ENCODE measurements at regions not wholly inside any gene's neighbourhood (a gene's known extent, or its start where the extent isn't known, plus 50 kb on each side); places are given as distances from the start of the nearest gene placed in this dataset.

GRCh38 chr21:28762357-28762735, 230.3 kb downstream of the LTN1 start:
- no peaks in the 10 kb centered on the region for H3K36me3 ChIP-seq (ENCODE audit: control insufficient read depth, insufficient read depth, low read length)
- CTCF ChIA-PET (ENCODE audit: low intra/inter-chr PET ratio): no interaction called here
- no peak for FAIRE-seq
- DNase-seq (ENCODE audit: extremely low read depth in 1 of 4, low spot score in 3 of 4): no peak
- no peak overlapping the region for H3K4me2 ChIP-seq (ENCODE audit: insufficient read depth, low read length)
- no TSS peak for BruUV-seq (replicated peaks)
- H4K20me1 ChIP-seq (replicated peaks; ENCODE audit: control insufficient read depth, insufficient read depth, low read length): no peaks in the 10 kb centered on the region
- 0% methylated on average over 1 of the region's 1 CpG for WGBS (ENCODE audit: insufficient coverage, low coverage, missing lambda C conversion rate)
- no peaks in the 10 kb centered on the region for H3K9me1 ChIP-seq (ENCODE audit: control insufficient read depth, insufficient read depth, low read length)
- intact Hi-C loops (cut with micrococcal nuclease) (no loop called here), in situ Hi-C loops (cut with MboI) (no loop called here)
- TF ChIP-seq ZSCAN29 (IDR thresholded peaks at IDR 0.05) (no peak), HINFP (tag; conservative IDR thresholded peaks at IDR 0.05; ENCODE audit: low read depth) (no peak), HDAC8 (tag; IDR thresholded peaks at IDR 0.05) (no peak), CTBP1 (IDR thresholded peaks at IDR 0.05; ENCODE audit: borderline replicate concordance) (no peak), YY1 (IDR thresholded peaks at IDR 0.05; ENCODE audit: borderline replicate concordance in 1 of 3, control insufficient read depth in 1 of 3, extremely low read depth in 1 of 3, insufficient read depth in 3 of 3, insufficient read length in 1 of 3, insufficient replicate concordance in 2 of 3, low read depth in 1 of 3, low read length in 2 of 3) (no peak), ZC3H4 (CRISPR knock-in tag; IDR thresholded peaks at IDR 0.05; ENCODE audit: borderline replicate concordance) (no peak), DMBX1 (CRISPR knock-in tag; IDR thresholded peaks at IDR 0.05; ENCODE audit: borderline replicate concordance) (no peak), TFAP4 (CRISPR knock-in tag; IDR thresholded peaks at IDR 0.05; ENCODE audit: borderline replicate concordance) (no peak), MTA1 (IDR thresholded peaks at IDR 0.05; ENCODE audit: borderline replicate concordance) (no peak), ZNF175 (CRISPR knock-in tag; IDR thresholded peaks at IDR 0.05; ENCODE audit: low read depth) (no peak), SPI1 (IDR thresholded peaks at IDR 0.05; ENCODE audit: borderline replicate concordance, low read depth, low read length) (no peak), ZNF354B (CRISPR knock-in tag; IDR thresholded peaks at IDR 0.05) (no peak), MYC (IDR thresholded peaks at IDR 0.05; ENCODE audit: low read depth, low read length) (no peak), MYC (CRISPR knock-in tag; IDR thresholded peaks at IDR 0.05; ENCODE audit: borderline replicate concordance, low read depth) (no peak), ZNF445 (CRISPR knock-in tag; IDR thresholded peaks at IDR 0.05; ENCODE audit: low read depth) (no peak), CBX5 (IDR thresholded peaks at IDR 0.05; ENCODE audit: borderline replicate concordance, low read depth) (no peak)
- H3K79me2 ChIP-seq (ENCODE audit: control insufficient read depth, insufficient read depth, low read length): no peaks in the 10 kb centered on the region
- POLR2A ChIA-PET: interaction anchor here (1.0 kb wide), 1 partner anchor 10 kb away, joined by 3 read pairs; no protein-coding TSS in a partner anchor
- no peaks in the 10 kb centered on the region for H3K4me1 ChIP-seq (replicated peaks in 1 of 2; ENCODE audit: control insufficient read depth in 2 of 2, insufficient read depth in 2 of 2, low read length in 2 of 2)
- no peak overlapping the region for H3K9ac ChIP-seq (ENCODE audit: insufficient read depth in 1 of 2, low read depth in 2 of 2, low read length in 2 of 2)
- H3K27ac ChIP-seq (ENCODE audit: extremely low read depth, low read depth, low read length): no peak overlapping the region
- no peak for ATAC-seq
- H3K27me3 ChIP-seq (ENCODE audit: control insufficient read depth in 2 of 2, insufficient read depth in 2 of 2, low read length in 2 of 2): no peaks in the 10 kb centered on the region
- H3K4me3 ChIP-seq: no peak overlapping the region
- H2AFZ ChIP-seq (ENCODE audit: low read depth, low read length): no peak overlapping the region
- no peaks in the 10 kb centered on the region for H3K9me3 ChIP-seq (replicated peaks; ENCODE audit: control insufficient read depth, insufficient read depth, low read depth, low read length)
